ENCODE measurements at regions not wholly inside any gene's neighbourhood (a gene's known extent, or its start where the extent isn't known, plus 50 kb on each side); places are given as distances from the start of the nearest gene placed in this dataset.

- Histone ChIP-seq H3K36me3 (no peaks in the 10 kb centered on the region), H3K4me1 (peaks cover 0 to 11% (median 0%) of the 10 kb centered on the region in 12 donors), H3K27ac (no peak overlapping the region), H3K27me3 (no peaks in the 10 kb centered on the region), H3K4me3 (no peak overlapping the region), H3K9me3 (peaks cover 0 to 4% (median 0%) of the 10 kb centered on the region in 12 donors)
- ATAC-seq (no peak), DNase-seq (no peak)
- intact Hi-C loops (cut with DNase I), result no loop called here
- WGBS, 4 donors, result 76 to 93% (median 85%) methylated on average over 5 of the region's 5 CpGs
- no peak for TF ChIP-seq POLR2A (IDR thresholded peaks at IDR 0.05)
- TF ChIP-seq, protein P1, sequence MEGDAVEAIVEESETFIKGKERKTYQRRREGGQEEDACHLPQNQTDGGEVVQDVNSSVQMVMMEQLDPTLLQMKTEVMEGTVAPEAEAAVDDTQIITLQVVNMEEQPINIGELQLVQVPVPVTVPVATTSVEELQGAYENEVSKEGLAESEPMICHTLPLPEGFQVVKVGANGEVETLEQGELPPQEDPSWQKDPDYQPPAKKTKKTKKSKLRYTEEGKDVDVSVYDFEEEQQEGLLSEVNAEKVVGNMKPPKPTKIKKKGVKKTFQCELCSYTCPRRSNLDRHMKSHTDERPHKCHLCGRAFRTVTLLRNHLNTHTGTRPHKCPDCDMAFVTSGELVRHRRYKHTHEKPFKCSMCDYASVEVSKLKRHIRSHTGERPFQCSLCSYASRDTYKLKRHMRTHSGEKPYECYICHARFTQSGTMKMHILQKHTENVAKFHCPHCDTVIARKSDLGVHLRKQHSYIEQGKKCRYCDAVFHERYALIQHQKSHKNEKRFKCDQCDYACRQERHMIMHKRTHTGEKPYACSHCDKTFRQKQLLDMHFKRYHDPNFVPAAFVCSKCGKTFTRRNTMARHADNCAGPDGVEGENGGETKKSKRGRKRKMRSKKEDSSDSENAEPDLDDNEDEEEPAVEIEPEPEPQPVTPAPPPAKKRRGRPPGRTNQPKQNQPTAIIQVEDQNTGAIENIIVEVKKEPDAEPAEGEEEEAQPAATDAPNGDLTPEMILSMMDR (IDR thresholded peaks at IDR 0.05), result no peak
Measured at GRCh38 chr15:62297933-62298332, 132.8 kb upstream of the C2CD4B start.

GRCh38 chr15:62298811-62299210 is 133.7 kb upstream of the C2CD4B start:
- no peak for DNase-seq

GRCh38 chr15:62299541-62299940 is 134.5 kb upstream of the C2CD4B start:
- DNase-seq (peak in 1 of 5 donors; percentile 49), ATAC-seq (no peak)
- Histone ChIP-seq H3K27me3 (no peaks in the 10 kb centered on the region), H3K9me3 (no peaks in the 10 kb centered on the region), H3K4me1 (peaks cover 0 to 11% (median 0%) of the 10 kb centered on the region in 12 donors), H3K4me3 (no peak overlapping the region), H3K27ac (no peak overlapping the region), H3K36me3 (no peaks in the 10 kb centered on the region)
- intact Hi-C loops (cut with DNase I), result no loop called here
- no peak for TF ChIP-seq POLR2A (IDR thresholded peaks at IDR 0.05)
- TF ChIP-seq, protein P1 (IDR thresholded peaks at IDR 0.05), result no peak
- 83 to 89% (median 87%) methylated on average over 10 of the region's 10 CpGs for WGBS, 4 donors

More at GRCh38 chr15:62298811-62299210, 133.7 kb upstream of the C2CD4B start:
- Histone ChIP-seq H3K4me3 (no peak overlapping the region), H3K4me1 (peaks cover 0 to 11% (median 0%) of the 10 kb centered on the region in 12 donors), H3K27me3 (no peaks in the 10 kb centered on the region), H3K9me3 (no peaks in the 10 kb centered on the region), H3K27ac (no peak overlapping the region), H3K36me3 (no peaks in the 10 kb centered on the region)
- TF ChIP-seq, protein P1 (IDR thresholded peaks at IDR 0.05), result no peak
- no peak for TF ChIP-seq POLR2A (IDR thresholded peaks at IDR 0.05)
- intact Hi-C loops (cut with DNase I), result no loop called here
- 93 to 96% (median 93%) methylated on average over 4 to 5 of the region's 5 CpGs for WGBS, 4 donors
- ATAC-seq, result no peak

GRCh38 chr15:62301993-62302675 is 137.0 kb upstream of the C2CD4B start:
- WGBS, 4 donors, result 55 to 65% (median 60%) methylated on average over 3 of the region's 3 CpGs
- intact Hi-C loops (cut with DNase I), result loop anchor here in 6 of 10 donors (5.0 to 10.0 kb wide), 4 partner anchors 227 to 427 kb away; partner anchors contain the start of genes C2CD4A (in 1 of the 6) and VPS13C (in 1 of the 6)
- peak in 3 of 4 donors; percentile 73 to 84 (median 78) for ATAC-seq

More at GRCh38 chr15:62301993-62302675, 137.0 kb upstream of the C2CD4B start:
- H3K4me3 ChIP-seq, result no peak overlapping the region
- peaks cover 0 to 18% (median 7%) of the 10 kb centered on the region in 12 donors for H3K4me1 ChIP-seq
- H3K27me3 ChIP-seq, result no peaks in the 10 kb centered on the region
- no peak for DNase-seq
- no peaks in the 10 kb centered on the region for H3K9me3 ChIP-seq
- no peak overlapping the region for H3K27ac ChIP-seq
- TF ChIP-seq, protein P1 (IDR thresholded peaks at IDR 0.05), result no peak
- no peaks in the 10 kb centered on the region for H3K36me3 ChIP-seq

Data from heart left ventricle (tissue), 16 donors.